Vagina (tissue), 2 donors: ENCODE measurements at regions not wholly inside any gene's neighbourhood (a gene's known extent, or its start where the extent isn't known, plus 50 kb on each side); places are given as distances from the start of the nearest gene placed in this dataset.

Experiments used
- DNase-seq, 2 donors: peaks; one replicate each; pipeline ENCODE4 v3.0.0-alpha.2; 2017; ENCODE audit errors: extremely low spot score in 2 of 2
- H3K27ac ChIP-seq: fragments of 200-600 bp; sonication (generic); one replicate; pipeline ENCODE4 v1.5.1; 2019
- H3K27me3 ChIP-seq: fragments of 200-600 bp; sonication (generic); one replicate; pipeline ENCODE4 v1.5.1; 2019
- H3K36me3 ChIP-seq, 2 donors: fragments of 200-600 bp; sonication (generic); one replicate each; pipeline ENCODE4 v1.5.1; 2017 to 2019
- H3K4me1 ChIP-seq: fragments of 200-600 bp; sonication (generic); one replicate; pipeline ENCODE4 v1.5.1; 2019
- H3K4me3 ChIP-seq, 2 donors: fragments of 200-600 bp; sonication (generic); 1 replicate in 1 of 2; 2 replicates in 1 of 2; pipeline ENCODE4 v1.5.1; 2016 to 2019
- H3K9me3 ChIP-seq: fragments of 200-600 bp; sonication (generic); one replicate; pipeline ENCODE4 v1.5.1; 2019
- POLR2A ChIP-seq, 2 donors: fragments of 450-650 bp; IDR thresholded peaks; one replicate each; pipeline ENCODE4 v1.6.1; 2017; ENCODE audit warnings: antibody characterized with exemption in 2 of 2, mild to moderate bottlenecking in 2 of 2, moderate library complexity in 2 of 2
- POLR2AphosphoS5 ChIP-seq, 2 donors: sonication (generic); formaldehyde crosslinking; IDR thresholded peaks; one replicate each; pipeline ENCODE4 v1.9.0; 2017; ENCODE audit warnings: antibody characterized with exemption in 2 of 2, mild to moderate bottlenecking in 2 of 2, low read depth in 1 of 2; ENCODE audit not compliant: insufficient read depth in 1 of 2
- intact Hi-C: fragments of 100-400 bp; cut with DNase I; formaldehyde crosslinking; loops from one replicate; pipeline ENCODE4 v1.15.1; 2023
- TF ChIP-seq, protein P1 (sequence below), 3 experiments: fragments of 450-650 bp in 2 of 3; fragments of 200-600 bp in 1 of 3; sonication (generic) in 1 of 3; IDR thresholded peaks; one replicate each; pipeline ENCODE4 v1.5.1; 2017 to 2019; ENCODE audit warnings: antibody characterized with exemption in 3 of 3, mild to moderate bottlenecking in 2 of 3, moderate library complexity in 2 of 3

DNA sequence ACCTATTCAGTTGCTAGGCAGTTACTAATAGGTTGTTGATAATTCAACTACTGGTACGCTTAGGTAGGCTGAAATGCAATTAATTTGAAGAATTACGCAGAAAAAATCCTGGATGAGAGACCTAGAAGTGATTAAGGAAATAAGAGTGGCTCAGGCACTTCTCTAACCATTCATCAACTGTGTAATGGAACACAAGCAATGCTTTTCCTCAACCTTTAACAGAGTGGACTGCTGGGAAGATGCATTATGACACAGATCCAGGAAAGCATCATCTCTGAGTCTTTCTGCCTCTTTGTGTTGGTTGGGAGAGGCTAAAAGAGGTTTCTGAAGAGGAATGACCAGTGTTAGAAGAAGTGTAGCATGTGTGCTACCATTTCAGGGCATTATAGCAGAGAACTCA is 992.2 kb downstream of the TSN start:
- no peaks in the 10 kb centered on the region for H3K4me1 ChIP-seq
- DNase-seq, result no peak
- TF ChIP-seq POLR2AphosphoS5 (IDR thresholded peaks at IDR 0.05; ENCODE audit: insufficient read depth in 1 of 2, low read depth in 1 of 2), result no peak
- TF ChIP-seq POLR2A (IDR thresholded peaks at IDR 0.05), result no peak
- TF ChIP-seq, protein P1, sequence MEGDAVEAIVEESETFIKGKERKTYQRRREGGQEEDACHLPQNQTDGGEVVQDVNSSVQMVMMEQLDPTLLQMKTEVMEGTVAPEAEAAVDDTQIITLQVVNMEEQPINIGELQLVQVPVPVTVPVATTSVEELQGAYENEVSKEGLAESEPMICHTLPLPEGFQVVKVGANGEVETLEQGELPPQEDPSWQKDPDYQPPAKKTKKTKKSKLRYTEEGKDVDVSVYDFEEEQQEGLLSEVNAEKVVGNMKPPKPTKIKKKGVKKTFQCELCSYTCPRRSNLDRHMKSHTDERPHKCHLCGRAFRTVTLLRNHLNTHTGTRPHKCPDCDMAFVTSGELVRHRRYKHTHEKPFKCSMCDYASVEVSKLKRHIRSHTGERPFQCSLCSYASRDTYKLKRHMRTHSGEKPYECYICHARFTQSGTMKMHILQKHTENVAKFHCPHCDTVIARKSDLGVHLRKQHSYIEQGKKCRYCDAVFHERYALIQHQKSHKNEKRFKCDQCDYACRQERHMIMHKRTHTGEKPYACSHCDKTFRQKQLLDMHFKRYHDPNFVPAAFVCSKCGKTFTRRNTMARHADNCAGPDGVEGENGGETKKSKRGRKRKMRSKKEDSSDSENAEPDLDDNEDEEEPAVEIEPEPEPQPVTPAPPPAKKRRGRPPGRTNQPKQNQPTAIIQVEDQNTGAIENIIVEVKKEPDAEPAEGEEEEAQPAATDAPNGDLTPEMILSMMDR (IDR thresholded peaks at IDR 0.05), result no peak
- no peaks in the 10 kb centered on the region for H3K36me3 ChIP-seq
- H3K27ac ChIP-seq, result no peak overlapping the region
- intact Hi-C loops, result no loop called here
- no peaks in the 10 kb centered on the region for H3K27me3 ChIP-seq
- no peaks in the 10 kb centered on the region for H3K9me3 ChIP-seq
- H3K4me3 ChIP-seq, result no peak overlapping the region

DNA sequence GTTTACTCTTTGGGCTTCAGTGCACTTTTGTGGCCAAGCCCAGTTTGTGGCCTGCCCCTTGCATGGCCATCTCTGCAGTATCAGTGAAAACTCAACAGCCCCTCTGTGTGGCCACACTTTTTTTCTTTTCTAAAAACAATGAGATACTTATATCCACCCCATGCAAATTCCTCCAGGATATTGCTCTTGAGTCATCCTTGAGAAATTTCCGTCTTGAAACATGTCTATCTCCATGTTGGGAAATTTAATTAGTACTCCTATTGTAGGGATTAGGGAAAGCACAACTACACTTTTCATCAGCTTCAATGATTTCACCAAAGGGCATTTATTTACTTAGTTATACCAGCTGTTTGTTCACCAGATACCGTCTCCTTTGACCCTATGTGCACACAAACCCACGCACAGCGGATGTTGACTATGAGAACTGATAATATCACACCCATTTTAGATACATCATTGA is 993.1 kb downstream of the TSN start:
- no peaks in the 10 kb centered on the region for H3K9me3 ChIP-seq
- H3K4me1 ChIP-seq, result no peaks in the 10 kb centered on the region
- H3K27me3 ChIP-seq, result no peaks in the 10 kb centered on the region
- H3K4me3 ChIP-seq, result no peak overlapping the region
- DNase-seq, result no peak
- TF ChIP-seq, protein P1 (IDR thresholded peaks at IDR 0.05), result no peak
- TF ChIP-seq POLR2A (IDR thresholded peaks at IDR 0.05) (no peak), POLR2AphosphoS5 (IDR thresholded peaks at IDR 0.05; ENCODE audit: insufficient read depth in 1 of 2, low read depth in 1 of 2) (no peak)
- intact Hi-C loops, result no loop called here
- no peaks in the 10 kb centered on the region for H3K36me3 ChIP-seq
- no peak overlapping the region for H3K27ac ChIP-seq

- H3K9me3 ChIP-seq, result no peaks in the 10 kb centered on the region
- intact Hi-C loops, result no loop called here
- no peaks in the 10 kb centered on the region for H3K36me3 ChIP-seq
- TF ChIP-seq POLR2A (IDR thresholded peaks at IDR 0.05) (no peak), POLR2AphosphoS5 (IDR thresholded peaks at IDR 0.05; ENCODE audit: insufficient read depth in 1 of 2, low read depth in 1 of 2) (no peak)
- TF ChIP-seq, protein P1 (IDR thresholded peaks at IDR 0.05), result no peak
- no peak overlapping the region for H3K27ac ChIP-seq
- no peak for DNase-seq
- H3K4me3 ChIP-seq, result no peak overlapping the region
- H3K27me3 ChIP-seq, result no peaks in the 10 kb centered on the region
- no peaks in the 10 kb centered on the region for H3K4me1 ChIP-seq
These were observed 994.0 kb downstream of the TSN start for GRCh38 chr2:122749405-122749804.

DNA sequence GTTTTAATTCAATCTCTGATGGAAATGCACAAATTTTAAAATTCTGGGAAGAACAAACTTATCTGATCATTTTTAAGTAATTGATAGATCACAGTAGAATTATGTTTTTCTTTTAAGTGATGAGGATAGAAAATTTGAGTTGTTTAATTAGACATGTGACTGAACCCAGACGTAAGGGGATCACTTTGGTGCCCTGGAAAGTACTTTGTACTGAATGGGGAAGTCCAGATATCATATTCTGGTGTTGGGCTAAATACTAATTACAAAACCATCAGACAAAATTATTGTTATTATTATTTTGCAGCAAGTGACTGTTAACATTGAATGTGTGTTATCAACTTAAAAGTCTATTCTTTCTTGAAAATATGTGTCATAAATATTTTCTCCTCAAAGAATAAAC is 994.6 kb downstream of the TSN start:
- Histone ChIP-seq H3K9me3 (no peaks in the 10 kb centered on the region), H3K27me3 (no peaks in the 10 kb centered on the region), H3K4me3 (no peak overlapping the region), H3K4me1 (no peaks in the 10 kb centered on the region), H3K27ac (no peak overlapping the region), H3K36me3 (no peaks in the 10 kb centered on the region)
- intact Hi-C loops, result no loop called here
- TF ChIP-seq POLR2AphosphoS5 (IDR thresholded peaks at IDR 0.05; ENCODE audit: insufficient read depth in 1 of 2, low read depth in 1 of 2), result no peak
- no peak for TF ChIP-seq POLR2A (IDR thresholded peaks at IDR 0.05)
- TF ChIP-seq, protein P1 (IDR thresholded peaks at IDR 0.05), result no peak
- no peak for DNase-seq

DNA sequence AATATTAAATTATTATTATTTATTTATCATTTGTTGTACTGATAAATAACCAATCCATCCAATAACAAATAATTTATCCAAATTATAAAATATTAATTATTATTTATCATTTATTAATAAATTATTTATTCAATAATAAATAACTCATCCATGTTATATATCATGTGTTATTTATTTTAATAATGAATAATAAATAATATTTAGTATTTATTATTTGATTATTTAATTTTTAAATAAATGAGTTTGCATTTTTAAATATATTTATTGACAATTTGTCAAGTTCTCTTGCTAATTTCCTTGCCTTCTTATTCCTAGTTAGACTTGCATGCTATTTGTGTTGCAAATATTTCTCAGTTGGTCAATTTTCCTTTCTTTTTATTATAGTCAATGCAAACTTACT is 995.4 kb downstream of the TSN start:
- intact Hi-C loops, result no loop called here
- no peak overlapping the region for H3K27ac ChIP-seq
- H3K4me1 ChIP-seq, result no peaks in the 10 kb centered on the region
- DNase-seq, result no peak
- no peaks in the 10 kb centered on the region for H3K9me3 ChIP-seq
- TF ChIP-seq POLR2AphosphoS5 (IDR thresholded peaks at IDR 0.05; ENCODE audit: insufficient read depth in 1 of 2, low read depth in 1 of 2) (no peak), POLR2A (IDR thresholded peaks at IDR 0.05) (no peak)
- TF ChIP-seq, protein P1 (IDR thresholded peaks at IDR 0.05), result no peak
- H3K36me3 ChIP-seq, result no peaks in the 10 kb centered on the region
- H3K4me3 ChIP-seq, result no peak overlapping the region
- H3K27me3 ChIP-seq, result no peaks in the 10 kb centered on the region
